ENCODE measurements at regions not wholly inside any gene's neighbourhood (a gene's known extent, or its start where the extent isn't known, plus 50 kb on each side); places are given as distances from the start of the nearest gene placed in this dataset.
"Not testable (repeated sequence)": the region's sequence is repeated elsewhere in the genome, so short reads cannot be mapped to it uniquely, and the experiment has no call there.

GRCh38 chr1:117718596-117718995 lies 112.7 kb downstream of the TENT5C start:
- TF ChIP-seq, protein P1, sequence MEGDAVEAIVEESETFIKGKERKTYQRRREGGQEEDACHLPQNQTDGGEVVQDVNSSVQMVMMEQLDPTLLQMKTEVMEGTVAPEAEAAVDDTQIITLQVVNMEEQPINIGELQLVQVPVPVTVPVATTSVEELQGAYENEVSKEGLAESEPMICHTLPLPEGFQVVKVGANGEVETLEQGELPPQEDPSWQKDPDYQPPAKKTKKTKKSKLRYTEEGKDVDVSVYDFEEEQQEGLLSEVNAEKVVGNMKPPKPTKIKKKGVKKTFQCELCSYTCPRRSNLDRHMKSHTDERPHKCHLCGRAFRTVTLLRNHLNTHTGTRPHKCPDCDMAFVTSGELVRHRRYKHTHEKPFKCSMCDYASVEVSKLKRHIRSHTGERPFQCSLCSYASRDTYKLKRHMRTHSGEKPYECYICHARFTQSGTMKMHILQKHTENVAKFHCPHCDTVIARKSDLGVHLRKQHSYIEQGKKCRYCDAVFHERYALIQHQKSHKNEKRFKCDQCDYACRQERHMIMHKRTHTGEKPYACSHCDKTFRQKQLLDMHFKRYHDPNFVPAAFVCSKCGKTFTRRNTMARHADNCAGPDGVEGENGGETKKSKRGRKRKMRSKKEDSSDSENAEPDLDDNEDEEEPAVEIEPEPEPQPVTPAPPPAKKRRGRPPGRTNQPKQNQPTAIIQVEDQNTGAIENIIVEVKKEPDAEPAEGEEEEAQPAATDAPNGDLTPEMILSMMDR (IDR thresholded peaks at IDR 0.05 in 2 of 3, conservative IDR thresholded peaks at IDR 0.05 in 1 of 3; ENCODE audit: borderline replicate concordance in 1 of 3, insufficient read depth in 1 of 3, low read depth in 2 of 3, low read length in 2 of 3), result not testable (repeated sequence)
- TF ChIP-seq POLR2A (IDR thresholded peaks at IDR 0.05; ENCODE audit: borderline replicate concordance, extremely low read depth, insufficient read depth, insufficient read length); EZH2phosphoT487 (IDR thresholded peaks at IDR 0.05; ENCODE audit: borderline replicate concordance); ZNF274 (IDR thresholded peaks at IDR 0.05; ENCODE audit: low read depth, low read length); SP1 (IDR thresholded peaks at IDR 0.05; ENCODE audit: low read depth); RAD21 (IDR thresholded peaks at IDR 0.05; ENCODE audit: low read depth): not testable (repeated sequence)
- TF ChIP-seq, protein P2, sequence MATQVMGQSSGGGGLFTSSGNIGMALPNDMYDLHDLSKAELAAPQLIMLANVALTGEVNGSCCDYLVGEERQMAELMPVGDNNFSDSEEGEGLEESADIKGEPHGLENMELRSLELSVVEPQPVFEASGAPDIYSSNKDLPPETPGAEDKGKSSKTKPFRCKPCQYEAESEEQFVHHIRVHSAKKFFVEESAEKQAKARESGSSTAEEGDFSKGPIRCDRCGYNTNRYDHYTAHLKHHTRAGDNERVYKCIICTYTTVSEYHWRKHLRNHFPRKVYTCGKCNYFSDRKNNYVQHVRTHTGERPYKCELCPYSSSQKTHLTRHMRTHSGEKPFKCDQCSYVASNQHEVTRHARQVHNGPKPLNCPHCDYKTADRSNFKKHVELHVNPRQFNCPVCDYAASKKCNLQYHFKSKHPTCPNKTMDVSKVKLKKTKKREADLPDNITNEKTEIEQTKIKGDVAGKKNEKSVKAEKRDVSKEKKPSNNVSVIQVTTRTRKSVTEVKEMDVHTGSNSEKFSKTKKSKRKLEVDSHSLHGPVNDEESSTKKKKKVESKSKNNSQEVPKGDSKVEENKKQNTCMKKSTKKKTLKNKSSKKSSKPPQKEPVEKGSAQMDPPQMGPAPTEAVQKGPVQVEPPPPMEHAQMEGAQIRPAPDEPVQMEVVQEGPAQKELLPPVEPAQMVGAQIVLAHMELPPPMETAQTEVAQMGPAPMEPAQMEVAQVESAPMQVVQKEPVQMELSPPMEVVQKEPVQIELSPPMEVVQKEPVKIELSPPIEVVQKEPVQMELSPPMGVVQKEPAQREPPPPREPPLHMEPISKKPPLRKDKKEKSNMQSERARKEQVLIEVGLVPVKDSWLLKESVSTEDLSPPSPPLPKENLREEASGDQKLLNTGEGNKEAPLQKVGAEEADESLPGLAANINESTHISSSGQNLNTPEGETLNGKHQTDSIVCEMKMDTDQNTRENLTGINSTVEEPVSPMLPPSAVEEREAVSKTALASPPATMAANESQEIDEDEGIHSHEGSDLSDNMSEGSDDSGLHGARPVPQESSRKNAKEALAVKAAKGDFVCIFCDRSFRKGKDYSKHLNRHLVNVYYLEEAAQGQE (IDR thresholded peaks at IDR 0.05; ENCODE audit: low read depth), result not testable (repeated sequence)
